Endodermal cell (in vitro differentiated cells): ENCODE measurements at regions not wholly inside any gene's neighbourhood (a gene's known extent, or its start where the extent isn't known, plus 50 kb on each side); places are given as distances from the start of the nearest gene placed in this dataset.

ENCODE experiments used
- DNase-seq: peaks from one replicate; pipeline ENCODE4 v3.0.0-alpha.2; 2017
- H3K27ac ChIP-seq: 2 replicates; pipeline ENCODE4 v1.5.1; 2013; ENCODE audit warnings: mild to moderate bottlenecking, low read depth, low read length, moderate library complexity
- H3K27me3 ChIP-seq: 2 replicates; pipeline ENCODE4 v1.6.1; 2013; ENCODE audit warnings: mild to moderate bottlenecking, low read length, moderate library complexity; ENCODE audit not compliant: insufficient read depth, control insufficient read depth, poor library complexity, severe bottlenecking
- H3K36me3 ChIP-seq: 2 replicates; pipeline ENCODE4 v1.7.0; 2013; ENCODE audit warnings: mild to moderate bottlenecking, low read length, moderate library complexity; ENCODE audit not compliant: control insufficient read depth, insufficient read depth
- H3K4me1 ChIP-seq: one replicate; pipeline ENCODE4 v1.7.0; 2013; ENCODE audit warnings: low read length; ENCODE audit not compliant: control insufficient read depth, insufficient read depth
- H3K4me3 ChIP-seq: 2 replicates; pipeline ENCODE4 v1.5.1; 2013; ENCODE audit warnings: mild to moderate bottlenecking, low read length, moderate library complexity
- H3K9ac ChIP-seq: 2 replicates; pipeline ENCODE4 v1.6.1; 2013; ENCODE audit warnings: mild to moderate bottlenecking, low read length, moderate library complexity; ENCODE audit not compliant: poor library complexity, severe bottlenecking; ENCODE audit errors: extremely low read depth
- H3K9me3 ChIP-seq: 2 replicates; pipeline ENCODE4 v1.6.1; 2013; ENCODE audit warnings: mild to moderate bottlenecking, low read length, moderate library complexity; ENCODE audit not compliant: control insufficient read depth
- H3K27ac Mint-ChIP-seq: 2 replicates; pipeline ENCODE4 v1.8.0; 2020; ENCODE audit warnings: mixed read lengths
- H3K27me3 Mint-ChIP-seq: 2 replicates; pipeline ENCODE4 v1.8.0; 2021; ENCODE audit warnings: mild to moderate bottlenecking, mixed read lengths; ENCODE audit not compliant: insufficient read depth
- H3K36me3 Mint-ChIP-seq: 2 replicates; pipeline ENCODE4 v1.8.0; 2020; ENCODE audit warnings: low read depth, mixed read lengths
- H3K4me1 Mint-ChIP-seq: 2 replicates; pipeline ENCODE4 v1.8.0; 2020; ENCODE audit warnings: mixed read lengths
- H3K4me3 Mint-ChIP-seq: 2 replicates; pipeline ENCODE4 v1.8.0; 2020; ENCODE audit warnings: mild to moderate bottlenecking, moderate library complexity, mixed read lengths
- H3K9me3 Mint-ChIP-seq: 2 replicates; pipeline ENCODE4 v1.8.0; 2020; ENCODE audit warnings: mild to moderate bottlenecking, mixed read lengths
- WGBS, 2 experiments: methylation state at CpG; one replicate each; pipeline versions ENCODE4 v1.1.5 to v1.1.7; 2013; ENCODE audit warnings: missing lambda C conversion rate in 2 of 2, mixed read lengths in 1 of 2; ENCODE audit not compliant: insufficient coverage in 1 of 2, insufficient read length in 1 of 2; 5-methylcytosine and 5-hydroxymethylcytosine counted together
- TF ChIP-seq, protein P1 (sequence below): fragments of 200-600 bp; sonication (generic); conservative IDR thresholded peaks from 2 replicates; pipeline ENCODE4 v1.5.0; 2021; ENCODE audit warnings: antibody characterized with exemption, mild to moderate bottlenecking

GRCh38 chr4:15147714-15148113, 145.4 kb downstream of the CPEB2 start:
- 94% methylated on average over 5 of the region's 5 CpGs; no CpG with 5 or more reads in 1 of the 2 experiments for WGBS, 2 experiments
- no peak overlapping the region for H3K9ac ChIP-seq

DNA sequence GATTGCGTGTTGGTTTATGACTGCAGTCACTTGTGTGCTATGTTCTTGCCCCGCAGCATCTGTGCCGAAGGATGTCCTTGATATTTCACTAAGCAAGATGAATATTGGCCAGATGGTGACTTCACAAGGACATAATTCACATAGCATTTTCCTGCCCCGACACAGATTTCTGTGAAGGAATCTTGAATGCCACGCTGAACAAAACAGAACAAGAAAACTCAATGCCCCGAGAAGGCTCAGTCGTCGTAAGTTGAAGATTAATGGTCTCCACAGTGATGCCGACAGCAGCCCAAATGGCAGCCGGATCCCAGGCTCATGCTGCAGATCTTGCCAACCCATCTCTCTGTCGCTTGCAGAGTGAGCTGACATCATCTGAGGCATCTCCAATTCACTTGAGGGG, 145.9 kb downstream of the CPEB2 start:
- no peaks in the 10 kb centered on the region for H3K36me3 ChIP-seq
- Mint-ChIP-seq H3K27me3 (peaks cover 2% of the 10 kb centered on the region), H3K4me3 (no peak overlapping the region), H3K9me3 (no peaks in the 10 kb centered on the region), H3K36me3 (no peaks in the 10 kb centered on the region), H3K4me1 (peaks cover 19% of the 10 kb centered on the region), H3K27ac (no peak overlapping the region)
- H3K9ac ChIP-seq: no peak overlapping the region
- peak overlapping the region; percentile 33 for H3K27ac ChIP-seq
- no peak for DNase-seq
- H3K27me3 ChIP-seq: no peaks in the 10 kb centered on the region
- 87 to 94% methylated on average over 10 to 11 of the region's 11 CpGs for WGBS, 2 experiments
- peaks cover 16% of the 10 kb centered on the region for H3K4me1 ChIP-seq
- no peak overlapping the region for H3K4me3 ChIP-seq
- no peaks in the 10 kb centered on the region for H3K9me3 ChIP-seq
- TF ChIP-seq, protein P1, sequence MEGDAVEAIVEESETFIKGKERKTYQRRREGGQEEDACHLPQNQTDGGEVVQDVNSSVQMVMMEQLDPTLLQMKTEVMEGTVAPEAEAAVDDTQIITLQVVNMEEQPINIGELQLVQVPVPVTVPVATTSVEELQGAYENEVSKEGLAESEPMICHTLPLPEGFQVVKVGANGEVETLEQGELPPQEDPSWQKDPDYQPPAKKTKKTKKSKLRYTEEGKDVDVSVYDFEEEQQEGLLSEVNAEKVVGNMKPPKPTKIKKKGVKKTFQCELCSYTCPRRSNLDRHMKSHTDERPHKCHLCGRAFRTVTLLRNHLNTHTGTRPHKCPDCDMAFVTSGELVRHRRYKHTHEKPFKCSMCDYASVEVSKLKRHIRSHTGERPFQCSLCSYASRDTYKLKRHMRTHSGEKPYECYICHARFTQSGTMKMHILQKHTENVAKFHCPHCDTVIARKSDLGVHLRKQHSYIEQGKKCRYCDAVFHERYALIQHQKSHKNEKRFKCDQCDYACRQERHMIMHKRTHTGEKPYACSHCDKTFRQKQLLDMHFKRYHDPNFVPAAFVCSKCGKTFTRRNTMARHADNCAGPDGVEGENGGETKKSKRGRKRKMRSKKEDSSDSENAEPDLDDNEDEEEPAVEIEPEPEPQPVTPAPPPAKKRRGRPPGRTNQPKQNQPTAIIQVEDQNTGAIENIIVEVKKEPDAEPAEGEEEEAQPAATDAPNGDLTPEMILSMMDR: no peak

More at GRCh38 chr4:15147714-15148113, 145.4 kb downstream of the CPEB2 start:
- no peak overlapping the region for H3K27ac Mint-ChIP-seq
- DNase-seq: no peak
- peak overlapping the region; percentile 50 for H3K27ac ChIP-seq
- no peak overlapping the region for H3K4me3 ChIP-seq
- H3K27me3 ChIP-seq: no peaks in the 10 kb centered on the region
- peaks cover 19% of the 10 kb centered on the region for H3K4me1 Mint-ChIP-seq
- no peaks in the 10 kb centered on the region for H3K36me3 Mint-ChIP-seq
- no peaks in the 10 kb centered on the region for H3K9me3 ChIP-seq
- H3K27me3 Mint-ChIP-seq: peaks cover 1% of the 10 kb centered on the region
- TF ChIP-seq, protein P1: no peak
- H3K9me3 Mint-ChIP-seq: no peaks in the 10 kb centered on the region
- peaks cover 16% of the 10 kb centered on the region for H3K4me1 ChIP-seq
- no peaks in the 10 kb centered on the region for H3K36me3 ChIP-seq
- no peak overlapping the region for H3K4me3 Mint-ChIP-seq

GRCh38 chr4:15148691-15149090, 146.4 kb downstream of the CPEB2 start:
- Mint-ChIP-seq H3K27me3 (peaks cover 2% of the 10 kb centered on the region), H3K9me3 (no peaks in the 10 kb centered on the region), H3K4me1 (peaks cover 22% of the 10 kb centered on the region), H3K4me3 (no peak overlapping the region), H3K36me3 (no peaks in the 10 kb centered on the region), H3K27ac (no peak overlapping the region)
- no peak overlapping the region for H3K9ac ChIP-seq
- 92 to 100% methylated on average over 1 to 7 of the region's 7 CpGs for WGBS, 2 experiments
- no peaks in the 10 kb centered on the region for H3K36me3 ChIP-seq
- H3K9me3 ChIP-seq: no peaks in the 10 kb centered on the region
- no peak overlapping the region for H3K27ac ChIP-seq
- H3K4me1 ChIP-seq: peaks cover 16% of the 10 kb centered on the region
- H3K27me3 ChIP-seq: no peaks in the 10 kb centered on the region
- DNase-seq: no peak
- H3K4me3 ChIP-seq: no peak overlapping the region
- TF ChIP-seq, protein P1: no peak
